HEK293T (cell line): ENCODE measurements at regions not wholly inside any gene's neighbourhood (a gene's known extent, or its start where the extent isn't known, plus 50 kb on each side); places are given as distances from the start of the nearest gene placed in this dataset.
A peak's percentile ranks its signal among the peaks of the same experiment; 100 is the strongest.

Source experiments
- CTCF ChIA-PET: fragments of 350-600 bp; formaldehyde crosslinking; extraction: SDS; loops from one replicate; lab custom pipeline; 2021; ENCODE audit warnings: antibody characterized with exemption, inconsistent platforms; lab: Yijun Ruan, JAX
- POLR2A ChIA-PET: fragments of 350-600 bp; formaldehyde crosslinking; extraction: SDS; loops from one replicate; lab custom pipeline; 2020; ENCODE audit warnings: antibody characterized with exemption, inconsistent platforms; lab: Yijun Ruan, JAX
- DNase-seq: peaks from one replicate; pipeline ENCODE4 v3.0.0; 2012; ENCODE audit warnings: mixed read lengths; ENCODE audit errors: extremely low spot score
- ARNT ChIP-seq: fragments of 450-650 bp; IDR thresholded peaks from 2 replicates; pipeline ENCODE4 v1.6.1; 2017; ENCODE audit warnings: mild to moderate bottlenecking
- BHLHE40 ChIP-seq: fragments of 450-650 bp; IDR thresholded peaks from 2 replicates; pipeline ENCODE4 v1.6.1; 2016; ENCODE audit warnings: mild to moderate bottlenecking, moderate library complexity, borderline replicate concordance
- CTBP1 ChIP-seq: fragments of 450-650 bp; IDR thresholded peaks from 2 replicates; pipeline ENCODE4 v1.6.1; 2016; ENCODE audit warnings: borderline replicate concordance
- ELF4 ChIP-seq: fragments of 450-650 bp; IDR thresholded peaks from 2 replicates; pipeline ENCODE4 v1.6.1; 2017; ENCODE audit warnings: antibody characterized with exemption
- FOXA1 ChIP-seq: fragments of 450-650 bp; IDR thresholded peaks from 2 replicates; pipeline ENCODE4 v1.6.1; 2016; ENCODE audit warnings: mild to moderate bottlenecking
- FOXK2 ChIP-seq: fragments of 450-650 bp; IDR thresholded peaks from 2 replicates; pipeline ENCODE4 v1.6.1; 2016; ENCODE audit warnings: mild to moderate bottlenecking
- FOXM1 ChIP-seq: fragments of 450-650 bp; IDR thresholded peaks from 2 replicates; pipeline ENCODE4 v1.6.1; 2017; ENCODE audit warnings: mild to moderate bottlenecking, borderline replicate concordance
- HDGF ChIP-seq: fragments of 450-650 bp; IDR thresholded peaks from 2 replicates; pipeline ENCODE4 v1.6.1; 2017; ENCODE audit warnings: antibody characterized with exemption, borderline replicate concordance
- L3MBTL2 ChIP-seq: fragments of 450-650 bp; conservative IDR thresholded peaks from 2 replicates; pipeline ENCODE4 v1.6.1; 2016; ENCODE audit warnings: mild to moderate bottlenecking
- LEF1 ChIP-seq: fragments of 450-650 bp; IDR thresholded peaks from 2 replicates; pipeline ENCODE4 v1.6.1; 2017; ENCODE audit warnings: mild to moderate bottlenecking, borderline replicate concordance
- NFRKB ChIP-seq: fragments of 450-650 bp; IDR thresholded peaks from 2 replicates; pipeline ENCODE4 v1.6.1; 2016; ENCODE audit warnings: mild to moderate bottlenecking, moderate library complexity
- SP1 ChIP-seq: fragments of 450-650 bp; IDR thresholded peaks from 2 replicates; pipeline ENCODE4 v1.6.1; 2017
- SUZ12 ChIP-seq: fragments of 450-650 bp; IDR thresholded peaks from 2 replicates; pipeline ENCODE4 v1.6.1; 2016; ENCODE audit warnings: mild to moderate bottlenecking
- TARDBP ChIP-seq: fragments of 450-650 bp; IDR thresholded peaks from 2 replicates; pipeline ENCODE4 v1.6.1; 2016
- ZNF384 ChIP-seq: fragments of 450-650 bp; IDR thresholded peaks from 2 replicates; pipeline ENCODE4 v1.6.1; 2016
- TF ChIP-seq, protein P1 (sequence below): fragments of 450-650 bp; IDR thresholded peaks from 2 replicates; pipeline ENCODE4 v1.6.1; 2016

DNA sequence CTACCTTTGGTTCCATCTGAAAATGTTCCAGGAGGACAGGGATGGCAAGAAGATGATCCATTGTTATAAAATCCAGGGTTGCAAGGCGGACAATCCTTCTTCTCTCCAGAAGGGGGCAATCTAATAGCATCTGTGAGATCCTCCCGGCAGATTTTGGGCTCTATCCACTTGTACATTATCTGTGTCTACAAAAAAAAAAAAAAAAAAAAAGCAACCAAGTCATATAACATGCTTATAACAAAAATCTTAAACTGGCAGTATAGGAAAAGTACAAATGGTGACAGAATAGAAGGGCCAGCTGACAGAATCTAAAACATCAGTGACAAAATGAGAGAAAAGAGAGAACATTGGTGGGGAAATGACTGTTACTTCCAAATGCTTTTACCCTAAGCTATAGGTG lies 132.7 kb downstream of the ELAPOR2 start:
- TF ChIP-seq ZNF384 (peak; percentile 88), ARNT (no peak)
- peak; percentile 51 for DNase-seq
- POLR2A ChIA-PET: interaction anchor here (2.6 kb wide), 1 partner anchor 226 kb away, joined by 12 read pairs; the partner anchor contains the start of gene DMTF1
- CTCF ChIA-PET: interaction anchor here (0.7 to 3.9 kb wide), 2 partner anchors 15 to 221 kb away, joined by 3 to 21 read pairs; no protein-coding TSS in a partner anchor

DNA sequence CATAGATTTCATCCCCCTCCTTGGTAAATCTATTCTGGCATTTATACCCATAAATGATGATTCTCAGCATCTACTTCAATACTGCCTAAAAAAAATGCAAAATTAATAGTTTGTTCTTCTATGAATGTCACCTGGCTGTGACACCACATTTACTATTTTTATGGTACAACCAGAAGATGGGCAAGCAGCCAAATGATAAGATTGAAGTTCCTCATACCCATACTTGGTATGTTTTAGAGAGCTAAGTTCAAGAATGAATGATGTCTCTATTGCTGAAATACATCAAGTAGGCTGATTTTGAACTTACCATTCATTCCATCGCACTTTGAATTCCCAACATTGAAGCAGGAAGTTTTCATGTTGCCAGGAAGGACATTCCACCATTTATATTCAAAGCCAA lies 134.2 kb downstream of the ELAPOR2 start:
- ChIA-PET POLR2A (no interaction called here), CTCF (interaction anchor here (3.9 kb wide), 1 partner anchor 223 kb away, joined by 21 read pairs; no protein-coding TSS in a partner anchor)
- TF ChIP-seq LEF1 (no peak), NFRKB (no peak), CTBP1 (no peak), FOXA1 (no peak), L3MBTL2 (no peak), SP1 (no peak), ZNF384 (no peak), SUZ12 (no peak), HDGF (no peak), BHLHE40 (no peak), FOXK2 (no peak), ELF4 (no peak), TARDBP (no peak), ARNT (no peak), FOXM1 (no peak)
- TF ChIP-seq, protein P1, sequence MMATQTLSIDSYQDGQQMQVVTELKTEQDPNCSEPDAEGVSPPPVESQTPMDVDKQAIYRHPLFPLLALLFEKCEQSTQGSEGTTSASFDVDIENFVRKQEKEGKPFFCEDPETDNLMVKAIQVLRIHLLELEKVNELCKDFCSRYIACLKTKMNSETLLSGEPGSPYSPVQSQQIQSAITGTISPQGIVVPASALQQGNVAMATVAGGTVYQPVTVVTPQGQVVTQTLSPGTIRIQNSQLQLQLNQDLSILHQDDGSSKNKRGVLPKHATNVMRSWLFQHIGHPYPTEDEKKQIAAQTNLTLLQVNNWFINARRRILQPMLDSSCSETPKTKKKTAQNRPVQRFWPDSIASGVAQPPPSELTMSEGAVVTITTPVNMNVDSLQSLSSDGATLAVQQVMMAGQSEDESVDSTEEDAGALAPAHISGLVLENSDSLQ: no peak
- DNase-seq: no peak

DNA sequence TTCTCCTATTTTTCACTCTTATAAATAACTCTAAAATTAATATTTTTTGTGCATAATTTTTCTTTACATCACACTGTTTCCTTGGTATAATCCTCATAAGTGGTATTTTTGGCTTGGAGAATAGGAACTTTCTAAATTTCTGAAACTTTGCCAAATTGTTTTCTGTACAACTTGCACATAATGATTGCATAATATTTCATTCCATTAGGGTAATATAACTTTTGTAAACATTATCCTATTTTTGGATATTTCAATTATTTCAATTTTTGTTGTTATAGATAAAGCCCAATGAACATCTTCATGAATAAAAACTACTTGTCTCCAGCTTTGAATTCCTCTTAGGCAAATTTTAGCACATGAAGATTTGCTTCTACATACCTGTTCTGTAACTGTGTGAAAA lies 135.9 kb downstream of the ELAPOR2 start:
- TF ChIP-seq ELF4 (no peak), NFRKB (no peak), HDGF (no peak), SUZ12 (no peak), LEF1 (no peak)
- ChIA-PET POLR2A (no interaction called here), CTCF (interaction anchor here (0.8 kb wide), 1 partner anchor 12 kb away, joined by 3 read pairs; no protein-coding TSS in a partner anchor)
- DNase-seq: no peak

DNA sequence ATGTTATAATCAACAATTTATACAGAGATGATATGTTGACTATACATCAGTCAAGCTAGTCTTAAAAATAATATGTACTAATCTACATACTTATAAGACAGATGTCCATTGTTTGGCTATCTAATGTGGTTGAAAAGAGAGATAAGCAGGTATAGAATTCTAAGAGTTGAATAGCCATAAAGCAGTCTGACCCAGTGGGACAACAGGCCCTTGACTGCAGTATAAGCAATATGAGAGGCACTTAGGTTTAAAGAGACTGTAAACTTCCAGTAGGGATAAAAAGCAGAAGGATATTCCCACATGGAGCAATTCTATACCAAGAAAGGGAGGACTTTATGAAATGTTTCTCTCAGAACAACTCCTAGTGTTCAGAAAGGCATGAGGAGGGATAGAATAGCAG lies 139.3 kb downstream of the ELAPOR2 start:
- ChIA-PET POLR2A (no interaction called here), CTCF (no interaction called here)
- no peak for TF ChIP-seq CTBP1
- TF ChIP-seq, protein P1: peak; percentile 18; the same call in 1 of the 2 replicates
- DNase-seq: peak; percentile 23

DNA sequence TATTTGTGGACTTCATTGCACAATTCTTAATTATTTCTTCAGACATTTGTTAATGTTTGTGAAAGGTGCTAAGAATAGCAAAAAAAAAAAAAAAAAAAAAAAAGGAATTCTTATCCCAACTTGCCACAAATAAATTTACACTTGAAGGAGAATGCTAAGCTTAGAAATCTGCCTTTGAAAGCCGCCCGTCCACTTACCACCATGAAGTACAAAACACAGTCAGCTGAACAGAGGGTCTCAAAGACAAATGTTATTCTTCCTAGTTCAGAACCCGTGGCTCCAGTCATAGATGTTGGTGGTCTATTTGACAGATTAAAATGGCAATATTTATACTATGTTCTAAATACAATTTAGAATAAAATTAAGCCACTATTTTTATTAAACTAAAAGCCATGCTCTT lies 141.2 kb downstream of the ELAPOR2 start:
- no peak for DNase-seq
- TF ChIP-seq HDGF: no peak
- TF ChIP-seq CTBP1: no peak
- TF ChIP-seq ZNF384: no peak
- no peak for TF ChIP-seq SP1
- CTCF ChIA-PET: no interaction called here
- POLR2A ChIA-PET: interaction anchor here (1.4 kb wide), 1 partner anchor 234 kb away, joined by 3 read pairs; the partner anchor contains the start of gene DMTF1

DNA sequence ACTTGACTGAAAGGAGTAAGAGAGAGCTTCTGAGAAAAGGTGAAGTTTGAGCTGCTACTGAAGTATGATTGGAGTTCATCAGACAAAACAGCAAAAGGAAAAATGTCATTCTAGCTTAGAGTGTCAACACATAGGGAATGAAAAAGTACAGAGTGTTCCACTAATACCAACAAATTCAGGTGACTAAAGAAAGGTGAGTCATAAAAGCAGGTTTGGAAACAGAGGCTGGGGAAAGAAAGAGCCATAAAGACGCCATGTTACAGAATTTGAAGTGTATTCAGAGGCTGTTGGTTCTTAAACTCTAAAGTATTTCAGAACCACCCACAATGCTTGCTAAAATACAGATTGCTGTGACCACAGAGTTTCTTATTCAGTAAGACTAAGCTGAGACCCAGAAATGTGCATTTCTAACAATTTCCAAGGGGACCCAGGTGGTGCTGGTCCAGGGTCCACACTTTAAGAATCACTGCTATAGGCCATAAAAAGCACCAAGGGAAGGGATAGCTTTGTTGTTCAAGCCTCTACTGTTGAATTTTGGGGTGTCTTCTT lies 143.1 kb downstream of the ELAPOR2 start:
- CTCF ChIA-PET: no interaction called here
- no peak for DNase-seq
- POLR2A ChIA-PET: interaction anchor here (0.6 kb wide), 1 partner anchor 236 kb away, joined by 3 read pairs; the partner anchor contains the start of gene DMTF1
- TF ChIP-seq TARDBP (no peak), FOXK2 (no peak), NFRKB (no peak), FOXA1 (no peak), ARNT (no peak), ZNF384 (no peak), CTBP1 (no peak), FOXM1 (no peak), BHLHE40 (no peak), L3MBTL2 (no peak), HDGF (no peak), ELF4 (no peak), LEF1 (no peak), SUZ12 (no peak), SP1 (no peak)
- TF ChIP-seq, protein P1: no peak

DNA sequence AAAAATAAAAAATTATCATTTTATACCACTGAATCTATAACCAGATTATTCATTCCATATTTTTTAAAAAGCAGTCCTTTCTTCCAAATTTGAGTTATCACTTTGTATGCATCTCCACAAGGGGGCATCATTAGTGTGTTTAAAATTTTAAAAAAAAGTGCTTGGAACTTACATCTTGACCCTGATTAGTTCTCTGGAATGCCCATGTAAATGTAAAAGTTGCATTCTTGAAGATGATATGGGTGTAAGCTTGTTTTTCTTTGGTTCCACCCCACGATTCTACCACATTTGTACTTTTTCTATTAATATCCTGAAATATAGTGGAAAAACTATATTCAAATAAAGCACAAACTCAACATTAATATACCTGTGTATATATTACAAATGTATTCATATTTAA lies 144.9 kb downstream of the ELAPOR2 start:
- CTCF ChIA-PET: no interaction called here
- TF ChIP-seq, protein P1: no peak
- TF ChIP-seq ZNF384 (peak; percentile 49; the same call in 1 of the 2 replicates), FOXM1 (no peak), ARNT (no peak), BHLHE40 (no peak), LEF1 (no peak)
- POLR2A ChIA-PET: no interaction called here
- DNase-seq: peak; percentile 13
